ENCODE measurements at regions not wholly inside any gene's neighbourhood (a gene's known extent, or its start where the extent isn't known, plus 50 kb on each side); places are given as distances from the start of the nearest gene placed in this dataset.

GRCh38 chr2:12027136-12027535, 280.7 kb downstream of the LPIN1 start:
- no peak for DNase-seq (ENCODE audit: low read depth in 2 of 2)

- no peak for DNase-seq (ENCODE audit: low read depth in 2 of 2)
Measured at GRCh38 chr2:12031866-12032265, 285.4 kb downstream of the LPIN1 start.

- DNase-seq (ENCODE audit: low read depth in 2 of 2): no peak
Measured at GRCh38 chr2:12032398-12032797, 286.0 kb downstream of the LPIN1 start.

- no peak for DNase-seq (ENCODE audit: low read depth in 2 of 2)
Measured at GRCh38 chr2:12032975-12033374, 286.5 kb downstream of the LPIN1 start.

- no peak for DNase-seq (ENCODE audit: low read depth in 2 of 2)
Measured at GRCh38 chr2:12033494-12033893, 287.1 kb downstream of the LPIN1 start.

GRCh38 chr2:12034382-12034781, 287.9 kb downstream of the LPIN1 start:
- DNase-seq (ENCODE audit: low read depth in 2 of 2): no peak

GRCh38 chr2:12035029-12035720, 288.7 kb downstream of the LPIN1 start:
- no peak for DNase-seq (ENCODE audit: low read depth in 2 of 2)

GRCh38 chr2:12035956-12036639, 289.7 kb downstream of the LPIN1 start:
- no peak for DNase-seq (ENCODE audit: low read depth in 2 of 2)

GRCh38 chr2:12036640-12036983, 290.2 kb downstream of the LPIN1 start:
- no peak for DNase-seq (ENCODE audit: low read depth in 2 of 2)

- no peak for DNase-seq (ENCODE audit: low read depth in 2 of 2)
Measured at GRCh38 chr2:12037301-12037700, 290.9 kb downstream of the LPIN1 start.

- no peak for DNase-seq (ENCODE audit: low read depth in 2 of 2)
Measured at GRCh38 chr2:12041236-12041635, 294.8 kb downstream of the LPIN1 start.

- no peak for DNase-seq (ENCODE audit: low read depth in 2 of 2)
Measured at GRCh38 chr2:12043131-12043530, 296.7 kb downstream of the LPIN1 start.

- no peak for DNase-seq (ENCODE audit: low read depth in 2 of 2)
Measured at GRCh38 chr2:12044857-12045256, 298.4 kb downstream of the LPIN1 start.

GRCh38 chr2:12045864-12046291, 299.4 kb downstream of the LPIN1 start:
- no peak for DNase-seq (ENCODE audit: low read depth in 2 of 2)

GRCh38 chr2:12046641-12047040, 300.2 kb downstream of the LPIN1 start:
- no peak for DNase-seq (ENCODE audit: low read depth in 2 of 2)

GRCh38 chr2:12047761-12048160, 301.3 kb downstream of the LPIN1 start:
- no peak for DNase-seq (ENCODE audit: low read depth in 2 of 2)

- no peak for DNase-seq (ENCODE audit: low read depth in 2 of 2)
Measured at GRCh38 chr2:12048550-12048949, 302.1 kb downstream of the LPIN1 start.

- DNase-seq (ENCODE audit: low read depth in 2 of 2): no peak
Measured at GRCh38 chr2:12050396-12050795, 304.0 kb downstream of the LPIN1 start.

GRCh38 chr2:12051831-12052230, 305.4 kb downstream of the LPIN1 start:
- no peak for DNase-seq (ENCODE audit: low read depth in 2 of 2)

- DNase-seq (ENCODE audit: low read depth in 2 of 2): no peak
Measured at GRCh38 chr2:12052796-12053195, 306.4 kb downstream of the LPIN1 start.

GRCh38 chr2:12054956-12055618, 308.7 kb downstream of the LPIN1 start:
- DNase-seq (ENCODE audit: low read depth in 2 of 2): no peak

- DNase-seq (ENCODE audit: low read depth in 2 of 2): peak; percentile 41 to 59
Measured at GRCh38 chr2:12057436-12058166, 311.2 kb downstream of the LPIN1 start.
